NCI-H774 (cell line): ENCODE measurements at regions not wholly inside any gene's neighbourhood (a gene's known extent, or its start where the extent isn't known, plus 50 kb on each side); places are given as distances from the start of the nearest gene placed in this dataset.

ENCODE experiments used
- DNase-seq: peaks from one replicate; lab custom pipeline; 2025; lab: John Stamatoyannopoulos, UW

GRCh38 chr5:125390326-125390725 is 643.9 kb upstream of the ZNF608 start:
- no peak for DNase-seq

GRCh38 chr5:125393221-125393815 is 646.9 kb upstream of the ZNF608 start:
- no peak for DNase-seq

GRCh38 chr5:125394661-125395280 is 648.3 kb upstream of the ZNF608 start:
- DNase-seq: no peak

GRCh38 chr5:125396462-125396861 is 650.0 kb upstream of the ZNF608 start:
- no peak for DNase-seq

GRCh38 chr5:125398466-125398865 is 652.0 kb upstream of the ZNF608 start:
- no peak for DNase-seq

- no peak for DNase-seq
Observed at GRCh38 chr5:125399885-125400284, 653.4 kb upstream of the ZNF608 start.

- DNase-seq: no peak
Observed at GRCh38 chr5:125401724-125402622, 655.5 kb upstream of the ZNF608 start.

- no peak for DNase-seq
Observed at GRCh38 chr5:125402787-125403186, 656.3 kb upstream of the ZNF608 start.

GRCh38 chr5:125404056-125404455 is 657.6 kb upstream of the ZNF608 start:
- no peak for DNase-seq

- DNase-seq: no peak
Observed at GRCh38 chr5:125408448-125409233, 662.2 kb upstream of the ZNF608 start.

- DNase-seq: peak; percentile 87
Observed at GRCh38 chr5:125409234-125409860, 662.9 kb upstream of the ZNF608 start.

GRCh38 chr5:125409861-125410536 is 663.6 kb upstream of the ZNF608 start:
- no peak for DNase-seq

GRCh38 chr5:125410537-125411070 is 664.2 kb upstream of the ZNF608 start:
- no peak for DNase-seq

GRCh38 chr5:125411071-125411743 is 664.8 kb upstream of the ZNF608 start:
- no peak for DNase-seq

GRCh38 chr5:125411744-125412560 is 665.5 kb upstream of the ZNF608 start:
- no peak for DNase-seq

- peak; percentile 86 for DNase-seq
Observed at GRCh38 chr5:125412561-125413495, 666.4 kb upstream of the ZNF608 start.

- no peak for DNase-seq
Observed at GRCh38 chr5:125413496-125414274, 667.2 kb upstream of the ZNF608 start.
